HG02763 (cell line): ENCODE measurements at regions not wholly inside any gene's neighbourhood (a gene's known extent, or its start where the extent isn't known, plus 50 kb on each side); places are given as distances from the start of the nearest gene placed in this dataset.

Source experiments
- ATAC-seq: cut with Tn5 transposase; IDR thresholded peaks from one replicate; pipeline ENCODE4 v1.9.1; 2021; ENCODE audit warnings: mild to moderate bottlenecking, moderate library complexity; ENCODE audit not compliant: unreplicated experiment

- no peak for ATAC-seq
Observed at GRCh38 chr1:181383695-181384094, 99.6 kb upstream of the CACNA1E start.

- no peak for ATAC-seq
Observed at GRCh38 chr1:181386340-181386739, 97.0 kb upstream of the CACNA1E start.

- no peak for ATAC-seq
Observed at GRCh38 chr1:181386951-181387350, 96.4 kb upstream of the CACNA1E start.

- ATAC-seq, result no peak
Observed at GRCh38 chr1:181387702-181388101, 95.6 kb upstream of the CACNA1E start.

- ATAC-seq, result no peak
Observed at GRCh38 chr1:181390410-181391077, 92.8 kb upstream of the CACNA1E start.

GRCh38 chr1:181391301-181391900 is 91.9 kb upstream of the CACNA1E start:
- no peak for ATAC-seq

- no peak for ATAC-seq
Observed at GRCh38 chr1:181392133-181392532, 91.2 kb upstream of the CACNA1E start.

GRCh38 chr1:181392613-181393220 is 90.6 kb upstream of the CACNA1E start:
- no peak for ATAC-seq

- no peak for ATAC-seq
Observed at GRCh38 chr1:181394766-181395165, 88.6 kb upstream of the CACNA1E start.

GRCh38 chr1:181396171-181396670 is 87.1 kb upstream of the CACNA1E start:
- no peak for ATAC-seq

- no peak for ATAC-seq
Observed at GRCh38 chr1:181396811-181397210, 86.5 kb upstream of the CACNA1E start.

GRCh38 chr1:181397845-181398244 is 85.5 kb upstream of the CACNA1E start:
- peak; percentile 69 for ATAC-seq

- ATAC-seq, result peak; percentile 81
Observed at GRCh38 chr1:181398544-181398943, 84.8 kb upstream of the CACNA1E start.

GRCh38 chr1:181405584-181405983 is 77.7 kb upstream of the CACNA1E start:
- no peak for ATAC-seq

GRCh38 chr1:181406989-181407388 is 76.3 kb upstream of the CACNA1E start:
- no peak for ATAC-seq

- no peak for ATAC-seq
Observed at GRCh38 chr1:181409981-181410380, 73.3 kb upstream of the CACNA1E start.

GRCh38 chr1:181412746-181413145 is 70.6 kb upstream of the CACNA1E start:
- ATAC-seq, result no peak

- no peak for ATAC-seq
Observed at GRCh38 chr1:181413195-181413815, 70.0 kb upstream of the CACNA1E start.

GRCh38 chr1:181413836-181414235 is 69.5 kb upstream of the CACNA1E start:
- no peak for ATAC-seq

- no peak for ATAC-seq
Observed at GRCh38 chr1:181416268-181416860, 67.0 kb upstream of the CACNA1E start.

- ATAC-seq, result no peak
Observed at GRCh38 chr1:181417915-181418314, 65.4 kb upstream of the CACNA1E start.
